Activated CD8-positive, alpha-beta T cell treated with anti-CD3 and anti-CD28 coated beads for 36 hours (primary cell): ENCODE measurements at regions not wholly inside any gene's neighbourhood (a gene's known extent, or its start where the extent isn't known, plus 50 kb on each side); places are given as distances from the start of the nearest gene placed in this dataset.

Experiments used
- ATAC-seq: fragments of 200-7000 bp; cut with Tn5 transposase; one replicate; pipeline ENCODE4 v1.10.0; 2021; ENCODE audit warnings: mild to moderate bottlenecking, moderate library complexity
- CTCF ChIA-PET: fragments of 350-600 bp; sonication (Branson Sonifier 250); formaldehyde crosslinking; loops from one replicate; lab custom pipeline; 2021; ENCODE audit warnings: antibody characterized with exemption; lab: Charles Lee
- POLR2A ChIA-PET: fragments of 350-600 bp; sonication (Branson Sonifier 250); formaldehyde crosslinking; loops from one replicate; lab custom pipeline; 2021; ENCODE audit warnings: antibody characterized with exemption; lab: Charles Lee
- DNase-seq: peaks from one replicate; pipeline ENCODE4 v3.0.0-alpha.2; 2020
- H3K27ac Mint-ChIP-seq: one replicate; pipeline ENCODE4 v1.8.0; 2021; ENCODE audit warnings: mild to moderate bottlenecking, mixed read lengths
- H3K27me3 Mint-ChIP-seq: one replicate; pipeline ENCODE4 v1.8.0; 2021; ENCODE audit warnings: mixed read lengths
- H3K36me3 Mint-ChIP-seq: one replicate; pipeline ENCODE4 v1.8.0; 2021; ENCODE audit warnings: low read depth, mixed read lengths
- H3K4me1 Mint-ChIP-seq: one replicate; pipeline ENCODE4 v1.8.0; 2021; ENCODE audit warnings: low read depth, mixed read lengths
- H3K4me3 Mint-ChIP-seq: one replicate; pipeline ENCODE4 v1.8.0; 2021; ENCODE audit warnings: mild to moderate bottlenecking, moderate library complexity, mixed read lengths
- H3K9me3 Mint-ChIP-seq: one replicate; pipeline ENCODE4 v1.8.0; 2021; ENCODE audit warnings: mixed read lengths
- CTCF ChIP-seq: fragments of 200-600 bp; IDR thresholded peaks from one replicate; pipeline ENCODE4 v1.8.0; 2022; ENCODE audit warnings: antibody characterized with exemption, mild to moderate bottlenecking
- intact Hi-C: fragments of 100-400 bp; cut with micrococcal nuclease; formaldehyde crosslinking; loops from one replicate; pipeline ENCODE4 v1.10.0; 2022

- CTCF ChIA-PET, result interaction anchor here (0.7 to 4.1 kb wide), 7 partner anchors 16 to 263 kb away, joined by 3 to 40 read pairs (median 3); no protein-coding TSS in a partner anchor
- no peak for TF ChIP-seq CTCF
- Mint-ChIP-seq H3K36me3 (no peaks in the 10 kb centered on the region), H3K4me1 (no peaks in the 10 kb centered on the region), H3K27ac (no peak overlapping the region), H3K9me3 (no peaks in the 10 kb centered on the region), H3K27me3 (no peaks in the 10 kb centered on the region), H3K4me3 (no peak overlapping the region)
- ATAC-seq (no peak), DNase-seq (no peak)
- intact Hi-C loops, result no loop called here
- POLR2A ChIA-PET, result interaction anchor here (0.8 to 1.4 kb wide), 4 partner anchors 9 to 18 kb away, joined by 3 to 5 read pairs (median 4); no protein-coding TSS in a partner anchor
Measured at GRCh38 chr2:64312622-64313397, 141.2 kb upstream of the LGALSL start.

GRCh38 chr2:64313398-64313723 lies 140.6 kb upstream of the LGALSL start:
- ChIA-PET POLR2A (interaction anchor here (0.8 to 1.4 kb wide), 2 partner anchors 9 to 19 kb away, joined by 3 to 4 read pairs; no protein-coding TSS in a partner anchor), CTCF (interaction anchor here (1.0 to 4.1 kb wide), 3 partner anchors 15 to 177 kb away, joined by 3 to 40 read pairs (median 5); no protein-coding TSS in a partner anchor)
- intact Hi-C loops, result no loop called here
- H3K36me3 Mint-ChIP-seq, result no peaks in the 10 kb centered on the region
- ATAC-seq, result no peak
- H3K4me3 Mint-ChIP-seq, result no peak overlapping the region
- H3K4me1 Mint-ChIP-seq, result no peaks in the 10 kb centered on the region
- TF ChIP-seq CTCF, result no peak
- no peaks in the 10 kb centered on the region for H3K9me3 Mint-ChIP-seq
- DNase-seq, result no peak
- H3K27me3 Mint-ChIP-seq, result no peaks in the 10 kb centered on the region
- H3K27ac Mint-ChIP-seq, result no peak overlapping the region

- no peak for DNase-seq
- no peak for TF ChIP-seq CTCF
- ChIA-PET POLR2A (interaction anchor here (1.2 kb wide), 1 partner anchor 129 kb away, joined by 3 read pairs; no protein-coding TSS in a partner anchor), CTCF (interaction anchor here (4.1 kb wide), 1 partner anchor 13 kb away, joined by 40 read pairs; no protein-coding TSS in a partner anchor)
- Mint-ChIP-seq H3K27me3 (no peaks in the 10 kb centered on the region), H3K4me1 (no peaks in the 10 kb centered on the region), H3K36me3 (no peaks in the 10 kb centered on the region), H3K9me3 (no peaks in the 10 kb centered on the region), H3K27ac (no peak overlapping the region), H3K4me3 (no peak overlapping the region)
- ATAC-seq, result no peak
- intact Hi-C loops, result no loop called here
Measured at GRCh38 chr2:64315291-64315960, 138.5 kb upstream of the LGALSL start.

GRCh38 chr2:64317707-64318475 lies 136.1 kb upstream of the LGALSL start:
- DNase-seq (no peak), ATAC-seq (no peak)
- ChIA-PET CTCF (interaction anchor here (0.6 to 1.9 kb wide), 5 partner anchors 10 to 269 kb away, joined by 3 to 12 read pairs (median 3); no protein-coding TSS in a partner anchor), POLR2A (interaction anchor here (1.0 to 1.2 kb wide), 2 partner anchors 8 to 103 kb away, joined by 3 read pairs; no protein-coding TSS in a partner anchor)
- Mint-ChIP-seq H3K9me3 (no peaks in the 10 kb centered on the region), H3K36me3 (no peaks in the 10 kb centered on the region), H3K27ac (no peak overlapping the region), H3K27me3 (no peaks in the 10 kb centered on the region), H3K4me1 (no peaks in the 10 kb centered on the region), H3K4me3 (no peak overlapping the region)
- TF ChIP-seq CTCF, result no peak
- intact Hi-C loops, result no loop called here
